ENCODE measurements at regions not wholly inside any gene's neighbourhood (a gene's known extent, or its start where the extent isn't known, plus 50 kb on each side); places are given as distances from the start of the nearest gene placed in this dataset.
A peak's percentile ranks its signal among the peaks of the same experiment; 100 is the strongest.
"Not testable (repeated sequence)": the region's sequence is repeated elsewhere in the genome, so short reads cannot be mapped to it uniquely, and the experiment has no call there.

DNA sequence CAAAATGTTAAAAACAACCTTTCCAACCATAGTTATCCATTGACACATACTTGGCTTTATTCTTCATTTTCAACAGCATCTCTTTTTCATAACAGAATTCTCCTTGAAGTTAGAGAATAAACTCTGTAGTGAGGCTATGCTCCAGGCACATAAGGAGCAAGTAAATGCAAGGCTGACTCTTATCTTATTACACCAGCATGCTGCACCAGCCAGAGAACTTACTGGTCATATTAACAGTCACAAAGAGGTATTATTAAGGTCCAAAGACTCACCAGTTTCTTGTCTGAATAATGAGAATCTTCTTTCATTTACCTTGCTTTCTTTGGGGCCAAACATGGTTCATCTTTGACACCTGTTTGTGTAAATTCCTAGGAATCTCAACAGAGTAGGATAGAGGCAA lies 71.3 kb upstream of the IVNS1ABP start:
- no peaks in the 10 kb centered on the region for H3K27me3 ChIP-seq (replicated peaks in 2 of 5; ENCODE audit: control insufficient read depth in 4 of 5, insufficient read depth in 5 of 5, low read length in 4 of 5)
- no peak overlapping the region for H3K27ac ChIP-seq (ENCODE audit: insufficient read depth in 1 of 2, low read depth in 1 of 2, low read length in 2 of 2, poor library complexity in 1 of 2, severe bottlenecking in 2 of 2)
- H3K4me3 ChIP-seq (ENCODE audit: control insufficient read depth in 1 of 7, extremely low read depth in 1 of 7, insufficient read depth in 4 of 7, low read depth in 2 of 7, low read length in 6 of 7) = no peak overlapping the region
- H3K9me3 ChIP-seq (ENCODE audit: control extremely low read depth in 1 of 5, control insufficient read depth in 4 of 5, insufficient read depth in 2 of 5, low read depth in 1 of 5, low read length in 4 of 5) = peaks cover 0 to 4% (median 0%) of the 10 kb centered on the region in 5 experiments
- no peaks in the 10 kb centered on the region for H3K4me1 ChIP-seq (ENCODE audit: control extremely low read depth in 1 of 4, control insufficient read depth in 4 of 4, insufficient read depth in 4 of 4, low read length in 3 of 4)
- ChIA-PET CTCF (no interaction called here), POLR2A (no interaction called here)
- peak in 2 of 3 donors; percentile 9 to 26 for DNase-seq
- H3K36me3 ChIP-seq (ENCODE audit: control insufficient read depth in 4 of 4, insufficient read depth in 4 of 4, low read length in 3 of 4) = no peaks in the 10 kb centered on the region

DNA sequence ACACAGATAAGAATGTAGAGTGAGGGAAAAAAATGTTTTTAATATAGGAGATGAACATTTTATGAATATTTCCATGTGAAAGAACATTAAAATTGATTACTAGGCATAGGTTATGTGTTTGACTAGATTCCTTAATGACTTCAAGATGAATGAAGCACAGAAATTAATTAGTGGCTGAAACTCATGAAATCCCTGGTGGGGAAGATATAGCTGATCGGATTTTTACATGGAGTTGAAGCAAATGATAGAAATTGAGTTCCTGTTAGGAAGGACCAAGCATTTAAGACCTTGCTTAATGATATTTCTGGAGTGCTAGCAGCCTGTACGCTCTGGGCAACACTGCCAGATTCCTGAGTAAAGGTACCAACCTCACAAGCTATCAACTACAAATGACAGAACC lies 68.9 kb upstream of the IVNS1ABP start:
- 100% methylated on average over 1 of the region's 2 CpGs for WGBS (ENCODE audit: insufficient coverage)
- ChIA-PET CTCF (no interaction called here), POLR2A (no interaction called here)
- Histone ChIP-seq H3K9me3 (ENCODE audit: control extremely low read depth in 1 of 5, control insufficient read depth in 4 of 5, insufficient read depth in 2 of 5, low read depth in 1 of 5, low read length in 4 of 5) (peaks cover 0 to 4% (median 0%) of the 10 kb centered on the region in 5 experiments), H3K4me1 (ENCODE audit: control extremely low read depth in 1 of 4, control insufficient read depth in 4 of 4, insufficient read depth in 4 of 4, low read length in 3 of 4) (no peaks in the 10 kb centered on the region), H3K4me3 (ENCODE audit: control insufficient read depth in 1 of 7, extremely low read depth in 1 of 7, insufficient read depth in 4 of 7, low read depth in 2 of 7, low read length in 6 of 7) (no peak overlapping the region), H3K36me3 (ENCODE audit: control insufficient read depth in 4 of 4, insufficient read depth in 4 of 4, low read length in 3 of 4) (no peaks in the 10 kb centered on the region), H3K27ac (ENCODE audit: insufficient read depth in 1 of 2, low read depth in 1 of 2, low read length in 2 of 2, poor library complexity in 1 of 2, severe bottlenecking in 2 of 2) (no peak overlapping the region), H3K27me3 (replicated peaks in 2 of 5; ENCODE audit: control insufficient read depth in 4 of 5, insufficient read depth in 5 of 5, low read length in 4 of 5) (no peaks in the 10 kb centered on the region)
- DNase-seq = no peak

DNA sequence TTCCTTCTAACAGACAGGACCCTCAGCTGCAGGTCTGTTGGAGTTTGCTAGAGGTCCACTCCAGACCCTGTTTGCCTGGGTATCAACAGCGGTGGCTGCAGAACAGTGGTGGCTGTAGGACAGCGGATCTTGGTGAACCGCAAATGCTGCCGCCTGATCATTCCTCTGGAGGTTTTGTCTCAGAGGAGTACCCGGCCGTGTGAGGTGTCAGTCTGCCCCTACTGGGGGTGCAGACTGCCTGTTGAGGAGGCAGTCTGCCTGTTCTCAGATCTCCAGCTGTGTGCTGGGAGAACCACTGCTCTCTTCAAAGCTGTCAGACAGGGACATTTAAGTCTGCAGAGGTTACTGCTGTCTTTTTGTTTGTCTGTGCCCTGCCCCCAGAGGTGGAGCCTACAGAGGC lies 66.8 kb upstream of the IVNS1ABP start:
- CTCF ChIA-PET; DNase-seq; H3K4me3 ChIP-seq (ENCODE audit: control insufficient read depth in 1 of 7, extremely low read depth in 1 of 7, insufficient read depth in 4 of 7, low read depth in 2 of 7, low read length in 6 of 7); H3K27me3 ChIP-seq (replicated peaks in 2 of 5; ENCODE audit: control insufficient read depth in 4 of 5, insufficient read depth in 5 of 5, low read length in 4 of 5); H3K36me3 ChIP-seq (ENCODE audit: control insufficient read depth in 4 of 4, insufficient read depth in 4 of 4, low read length in 3 of 4); H3K9me3 ChIP-seq (ENCODE audit: control extremely low read depth in 1 of 5, control insufficient read depth in 4 of 5, insufficient read depth in 2 of 5, low read depth in 1 of 5, low read length in 4 of 5); H3K4me1 ChIP-seq (ENCODE audit: control extremely low read depth in 1 of 4, control insufficient read depth in 4 of 4, insufficient read depth in 4 of 4, low read length in 3 of 4); H3K27ac ChIP-seq (ENCODE audit: insufficient read depth in 1 of 2, low read depth in 1 of 2, low read length in 2 of 2, poor library complexity in 1 of 2, severe bottlenecking in 2 of 2); POLR2A ChIA-PET: not testable (repeated sequence)
- no CpG with 5 or more reads among the region's 6 CpGs for WGBS (ENCODE audit: insufficient coverage)

DNA sequence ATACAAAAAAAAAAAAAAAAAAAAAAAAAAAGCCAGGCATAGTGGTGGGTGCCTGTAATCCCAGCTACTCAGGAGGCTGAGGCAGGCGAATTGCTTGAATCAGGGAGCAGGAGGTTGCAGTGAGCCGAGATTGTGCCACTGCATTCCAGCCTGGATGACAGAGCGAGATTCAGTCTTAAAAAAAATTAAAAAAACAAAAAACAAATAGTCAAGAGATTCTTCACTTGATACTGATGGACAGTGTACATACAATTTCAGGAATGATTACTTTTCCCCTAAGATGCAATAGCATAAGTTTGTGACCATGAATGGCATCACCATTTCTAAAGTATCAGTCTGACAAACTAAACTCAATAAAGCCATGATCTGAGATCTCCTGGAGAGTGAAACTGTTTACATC lies 60.8 kb upstream of the IVNS1ABP start:
- ChIA-PET CTCF (no interaction called here), POLR2A (no interaction called here)
- WGBS (ENCODE audit: insufficient coverage) = no CpG with 5 or more reads among the region's 3 CpGs
- no peaks in the 10 kb centered on the region for H3K9me3 ChIP-seq (ENCODE audit: control extremely low read depth in 1 of 5, control insufficient read depth in 4 of 5, insufficient read depth in 2 of 5, low read depth in 1 of 5, low read length in 4 of 5)
- no peaks in the 10 kb centered on the region for H3K27me3 ChIP-seq (replicated peaks in 2 of 5; ENCODE audit: control insufficient read depth in 4 of 5, insufficient read depth in 5 of 5, low read length in 4 of 5)
- no peak overlapping the region for H3K4me3 ChIP-seq (ENCODE audit: control insufficient read depth in 1 of 7, extremely low read depth in 1 of 7, insufficient read depth in 4 of 7, low read depth in 2 of 7, low read length in 6 of 7)
- peaks cover 0 to 15% (median under 1%) of the 10 kb centered on the region in 4 experiments for H3K4me1 ChIP-seq (ENCODE audit: control extremely low read depth in 1 of 4, control insufficient read depth in 4 of 4, insufficient read depth in 4 of 4, low read length in 3 of 4)
- H3K36me3 ChIP-seq (ENCODE audit: control insufficient read depth in 4 of 4, insufficient read depth in 4 of 4, low read length in 3 of 4) = no peaks in the 10 kb centered on the region
- no peak overlapping the region for H3K27ac ChIP-seq (ENCODE audit: insufficient read depth in 1 of 2, low read depth in 1 of 2, low read length in 2 of 2, poor library complexity in 1 of 2, severe bottlenecking in 2 of 2)
- no peak for DNase-seq

DNA sequence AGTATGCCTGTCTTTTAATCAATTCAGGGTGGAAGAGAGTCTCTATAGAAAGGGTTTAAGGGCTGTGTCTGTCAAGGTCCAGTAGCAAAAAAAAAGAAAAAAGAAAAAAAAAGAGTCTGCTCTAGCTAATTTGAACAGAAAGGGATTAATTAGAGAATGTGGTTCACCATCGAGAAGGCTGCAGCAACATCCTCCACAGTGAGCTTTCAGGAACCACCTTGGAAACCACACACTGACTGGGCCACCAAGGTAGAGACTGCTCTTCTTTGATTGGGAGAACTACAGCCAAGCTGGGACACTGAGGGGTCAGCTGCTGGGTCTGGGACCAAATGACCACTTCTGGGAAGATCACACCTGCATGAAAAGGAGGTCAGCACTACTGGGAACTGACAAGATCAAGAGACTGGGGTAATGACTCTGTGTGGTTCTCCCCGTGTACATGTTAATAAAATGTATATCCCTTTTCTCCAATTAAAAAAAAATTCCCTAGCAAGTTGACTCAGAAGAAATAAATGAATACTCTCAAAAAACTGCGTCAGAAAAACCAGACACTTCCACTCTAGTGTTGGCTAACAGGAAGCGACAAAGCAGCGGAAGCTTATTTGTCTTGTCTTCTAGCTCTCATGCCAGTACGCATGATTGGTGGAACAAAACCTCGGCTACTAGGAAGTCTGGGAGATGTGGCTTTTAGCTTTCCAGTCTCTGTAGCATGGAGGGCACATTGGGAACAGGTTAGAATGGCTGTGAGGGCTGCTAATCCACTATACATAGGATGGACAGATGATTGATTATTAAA lies 60.0 kb upstream of the IVNS1ABP start:
- Histone ChIP-seq H3K36me3 (ENCODE audit: control insufficient read depth in 4 of 4, insufficient read depth in 4 of 4, low read length in 3 of 4) (no peaks in the 10 kb centered on the region), H3K9me3 (ENCODE audit: control extremely low read depth in 1 of 5, control insufficient read depth in 4 of 5, insufficient read depth in 2 of 5, low read depth in 1 of 5, low read length in 4 of 5) (no peaks in the 10 kb centered on the region), H3K4me3 (ENCODE audit: control insufficient read depth in 1 of 7, extremely low read depth in 1 of 7, insufficient read depth in 4 of 7, low read depth in 2 of 7, low read length in 6 of 7) (no peak overlapping the region), H3K4me1 (ENCODE audit: control extremely low read depth in 1 of 4, control insufficient read depth in 4 of 4, insufficient read depth in 4 of 4, low read length in 3 of 4) (peaks cover 0 to 15% (median under 1%) of the 10 kb centered on the region in 4 experiments), H3K27ac (ENCODE audit: insufficient read depth in 1 of 2, low read depth in 1 of 2, low read length in 2 of 2, poor library complexity in 1 of 2, severe bottlenecking in 2 of 2) (no peak overlapping the region), H3K27me3 (replicated peaks in 2 of 5; ENCODE audit: control insufficient read depth in 4 of 5, insufficient read depth in 5 of 5, low read length in 4 of 5) (no peaks in the 10 kb centered on the region)
- peak in 1 of 3 donors; percentile 11 for DNase-seq
- POLR2A ChIA-PET = no interaction called here
- 79% methylated on average over 6 of the region's 7 CpGs for WGBS (ENCODE audit: insufficient coverage)
- CTCF ChIA-PET = no interaction called here

DNA sequence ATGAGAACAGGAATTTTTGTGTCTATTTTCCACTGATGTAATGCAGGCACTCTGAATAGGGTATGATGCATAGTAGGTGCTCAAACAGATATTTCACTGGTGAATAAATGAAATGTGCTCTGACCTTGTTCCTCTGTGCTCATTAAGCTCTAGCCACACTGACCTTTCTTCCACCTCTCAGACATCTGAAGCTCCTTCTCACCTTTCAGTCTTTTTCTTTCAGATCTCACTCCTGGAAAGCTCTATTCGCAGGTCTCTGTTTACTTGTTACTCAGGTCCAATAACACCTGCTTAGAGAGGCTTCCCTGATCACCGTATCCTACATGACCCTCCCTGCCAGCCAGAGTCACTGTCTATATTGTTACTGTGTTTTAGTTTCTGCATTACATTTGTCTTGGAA lies 59.2 kb upstream of the IVNS1ABP start:
- H3K4me1 ChIP-seq (ENCODE audit: control extremely low read depth in 1 of 4, control insufficient read depth in 4 of 4, insufficient read depth in 4 of 4, low read length in 3 of 4) = peaks cover 0 to 15% (median under 1%) of the 10 kb centered on the region in 4 experiments
- H3K27me3 ChIP-seq (replicated peaks in 2 of 5; ENCODE audit: control insufficient read depth in 4 of 5, insufficient read depth in 5 of 5, low read length in 4 of 5) = no peaks in the 10 kb centered on the region
- no peak for DNase-seq
- ChIA-PET CTCF (no interaction called here), POLR2A (no interaction called here)
- no peak overlapping the region for H3K4me3 ChIP-seq (ENCODE audit: control insufficient read depth in 1 of 7, extremely low read depth in 1 of 7, insufficient read depth in 4 of 7, low read depth in 2 of 7, low read length in 6 of 7)
- H3K36me3 ChIP-seq (ENCODE audit: control insufficient read depth in 4 of 4, insufficient read depth in 4 of 4, low read length in 3 of 4) = no peaks in the 10 kb centered on the region
- 90% methylated on average over 1 of the region's 2 CpGs for WGBS (ENCODE audit: insufficient coverage)
- no peaks in the 10 kb centered on the region for H3K9me3 ChIP-seq (ENCODE audit: control extremely low read depth in 1 of 5, control insufficient read depth in 4 of 5, insufficient read depth in 2 of 5, low read depth in 1 of 5, low read length in 4 of 5)
- no peak overlapping the region for H3K27ac ChIP-seq (ENCODE audit: insufficient read depth in 1 of 2, low read depth in 1 of 2, low read length in 2 of 2, poor library complexity in 1 of 2, severe bottlenecking in 2 of 2)

DNA sequence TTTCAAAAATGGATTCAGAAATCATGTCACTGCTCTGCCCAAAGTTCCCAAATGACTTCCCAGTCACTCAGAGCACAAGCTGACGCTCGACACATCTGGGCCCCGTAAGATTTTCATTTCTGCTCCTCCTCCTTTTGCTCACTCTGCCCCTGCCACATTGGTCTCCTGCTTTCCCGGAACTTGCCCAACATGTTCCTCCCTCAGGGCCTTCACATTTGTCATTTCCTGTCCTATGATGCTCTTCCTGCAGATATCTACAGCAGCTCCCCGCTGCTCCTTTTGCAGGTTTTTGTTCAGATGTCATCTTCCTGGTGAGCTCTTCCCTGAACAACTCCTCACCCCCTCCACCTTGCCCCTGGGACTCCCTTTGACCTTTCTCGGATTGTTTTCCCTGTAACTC lies 58.5 kb upstream of the IVNS1ABP start:
- H3K27me3 ChIP-seq (replicated peaks in 2 of 5; ENCODE audit: control insufficient read depth in 4 of 5, insufficient read depth in 5 of 5, low read length in 4 of 5) = no peaks in the 10 kb centered on the region
- H3K27ac ChIP-seq (ENCODE audit: insufficient read depth in 1 of 2, low read depth in 1 of 2, low read length in 2 of 2, poor library complexity in 1 of 2, severe bottlenecking in 2 of 2) = no peak overlapping the region
- no peaks in the 10 kb centered on the region for H3K36me3 ChIP-seq (ENCODE audit: control insufficient read depth in 4 of 4, insufficient read depth in 4 of 4, low read length in 3 of 4)
- POLR2A ChIA-PET = no interaction called here
- no peaks in the 10 kb centered on the region for H3K9me3 ChIP-seq (ENCODE audit: control extremely low read depth in 1 of 5, control insufficient read depth in 4 of 5, insufficient read depth in 2 of 5, low read depth in 1 of 5, low read length in 4 of 5)
- peaks cover 0 to 15% (median under 1%) of the 10 kb centered on the region in 4 experiments for H3K4me1 ChIP-seq (ENCODE audit: control extremely low read depth in 1 of 4, control insufficient read depth in 4 of 4, insufficient read depth in 4 of 4, low read length in 3 of 4)
- DNase-seq = no peak
- 95% methylated on average over 6 of the region's 6 CpGs for WGBS (ENCODE audit: insufficient coverage)
- CTCF ChIA-PET = no interaction called here
- no peak overlapping the region for H3K4me3 ChIP-seq (ENCODE audit: control insufficient read depth in 1 of 7, extremely low read depth in 1 of 7, insufficient read depth in 4 of 7, low read depth in 2 of 7, low read length in 6 of 7)
